CD14-positive monocyte (primary cell): ENCODE measurements at regions not wholly inside any gene's neighbourhood (a gene's known extent, or its start where the extent isn't known, plus 50 kb on each side); places are given as distances from the start of the nearest gene placed in this dataset.
A peak's percentile ranks its signal among the peaks of the same experiment; 100 is the strongest.

Experiments used
- DNase-seq, 3 donors: peaks; one replicate each; pipeline ENCODE4 v3.0.0-alpha.2; 2011 to 2022
- H2AFZ ChIP-seq: 2 replicates; pipeline ENCODE4 v1.6.0; 2012; ENCODE audit warnings: mild to moderate bottlenecking, low read depth, low read length, inconsistent platforms; ENCODE audit not compliant: insufficient read depth, poor library complexity, severe bottlenecking
- H3K27ac ChIP-seq, 2 donors: 1 replicate in 1 of 2; 2 replicates in 1 of 2; pipeline ENCODE4 v1.5.1; 2012 to 2013; ENCODE audit warnings: low read length in 2 of 2, control low read depth in 1 of 2, inconsistent platforms in 1 of 2, low read depth in 1 of 2, mild to moderate bottlenecking in 1 of 2
- H3K27me3 ChIP-seq, 2 donors: one replicate each; pipeline versions ENCODE4 v1.6.0 to v1.6.1; 2011 to 2013; ENCODE audit warnings: low read length in 2 of 2; ENCODE audit not compliant: control insufficient read depth in 2 of 2, insufficient read depth in 2 of 2
- H3K36me3 ChIP-seq, 2 donors: replicated peaks in 1 of 2; 1 replicate in 1 of 2; 2 replicates in 1 of 2; pipeline versions ENCODE4 v1.5.1 to v1.6.1; 2012 to 2013; ENCODE audit warnings: low read length in 2 of 2, control low read depth in 1 of 2, inconsistent platforms in 1 of 2, mild to moderate bottlenecking in 1 of 2; ENCODE audit not compliant: insufficient read depth in 2 of 2, control insufficient read depth in 1 of 2
- H3K4me1 ChIP-seq, 2 donors: 1 replicate in 1 of 2; 2 replicates in 1 of 2; pipeline versions ENCODE4 v1.5.1 to v1.6.1; 2012 to 2013; ENCODE audit warnings: low read length in 2 of 2, control low read depth in 1 of 2, inconsistent platforms in 1 of 2, mild to moderate bottlenecking in 1 of 2, moderate library complexity in 1 of 2; ENCODE audit not compliant: insufficient read depth in 2 of 2, control insufficient read depth in 1 of 2
- H3K4me2 ChIP-seq: replicated peaks from 2 replicates; pipeline ENCODE3; 2012; ENCODE audit warnings: low read length, moderate library complexity, mild to moderate bottlenecking; ENCODE audit not compliant: poor library complexity, severe bottlenecking; ENCODE audit errors: extremely low read depth
- H3K4me3 ChIP-seq, 3 experiments: fragments of 200-600 bp in 1 of 3; sonication (generic) in 1 of 3; replicated peaks in 1 of 3; 1 replicate in 2 of 3; 2 replicates in 1 of 3; pipeline ENCODE4 v1.5.1; 2011 to 2013; ENCODE audit warnings: low read length in 3 of 3, mild to moderate bottlenecking in 3 of 3, control low read depth in 2 of 3, low read depth in 2 of 3, inconsistent platforms in 1 of 3, moderate library complexity in 1 of 3
- H3K79me2 ChIP-seq: 2 replicates; pipeline ENCODE4 v1.6.0; 2012; ENCODE audit warnings: mild to moderate bottlenecking, control low read depth, inconsistent platforms, low read length, moderate library complexity; ENCODE audit not compliant: insufficient read depth
- H3K9ac ChIP-seq: 2 replicates; pipeline ENCODE4 v1.6.0; 2017; ENCODE audit warnings: low read length, mild to moderate bottlenecking; ENCODE audit not compliant: insufficient read depth, poor library complexity, severe bottlenecking
- H3K9me3 ChIP-seq, 2 donors: replicated peaks in 1 of 2; 1 replicate in 1 of 2; 2 replicates in 1 of 2; pipeline versions ENCODE4 v1.5.1 to v1.6.1; 2012 to 2013; ENCODE audit warnings: low read length in 2 of 2, control low read depth in 1 of 2; ENCODE audit not compliant: control insufficient read depth in 1 of 2, insufficient read depth in 1 of 2
- H4K20me1 ChIP-seq: 2 replicates; pipeline ENCODE4 v1.6.0; 2012; ENCODE audit warnings: mild to moderate bottlenecking, low read length, control low read depth, moderate library complexity; ENCODE audit not compliant: insufficient read depth
- H3K27ac Mint-ChIP-seq, 7 donors: one replicate each; pipeline ENCODE4 v1.8.0; 2020; ENCODE audit warnings: mild to moderate bottlenecking in 7 of 7, mixed read lengths in 7 of 7, moderate library complexity in 6 of 7, inconsistent platforms in 2 of 7
- H3K27me3 Mint-ChIP-seq, 3 donors: one replicate each; pipeline ENCODE4 v1.8.0; 2021 to 2022; ENCODE audit warnings: low read depth in 3 of 3, mild to moderate bottlenecking in 3 of 3, mixed read lengths in 3 of 3, moderate library complexity in 3 of 3, inconsistent platforms in 1 of 3
- H3K36me3 Mint-ChIP-seq, 2 donors: one replicate each; pipeline ENCODE4 v1.8.0; 2020; ENCODE audit warnings: mixed read lengths in 2 of 2, inconsistent platforms in 1 of 2, mild to moderate bottlenecking in 1 of 2
- H3K4me1 Mint-ChIP-seq: one replicate; pipeline ENCODE4 v1.8.0; 2020; ENCODE audit warnings: mild to moderate bottlenecking, mixed read lengths
- H3K4me3 Mint-ChIP-seq, 2 donors: one replicate each; pipeline ENCODE4 v1.8.0; 2020; ENCODE audit warnings: mild to moderate bottlenecking in 2 of 2, mixed read lengths in 2 of 2, moderate library complexity in 1 of 2
- H3K9me3 Mint-ChIP-seq, 7 donors: one replicate each; pipeline ENCODE4 v1.8.0; 2020 to 2022; ENCODE audit warnings: mixed read lengths in 7 of 7, mild to moderate bottlenecking in 6 of 7, moderate library complexity in 6 of 7, inconsistent platforms in 2 of 7
- WGBS: methylation state at CpG from one replicate; pipeline ENCODE4 v1.1.5; 2013; ENCODE audit warnings: missing lambda C conversion rate; ENCODE audit not compliant: insufficient coverage; 5-methylcytosine and 5-hydroxymethylcytosine counted together
- intact Hi-C, 2 donors: fragments of 100-400 bp; cut with micrococcal nuclease; formaldehyde crosslinking; loops; one replicate each; pipeline versions ENCODE4 v1.15.0 to v1.15.1; 2023
- TF ChIP-seq, protein P1 (sequence below): fragments of 200-600 bp; IDR thresholded peaks from one replicate; pipeline ENCODE4 v1.8.0; 2022; ENCODE audit warnings: antibody characterized with exemption, mild to moderate bottlenecking

- Histone ChIP-seq H3K4me2 (no peak overlapping the region), H3K27me3 (no peaks in the 10 kb centered on the region), H3K4me1 (peaks cover 71 to 72% of the 10 kb centered on the region in 2 donors), H3K4me3 (peak overlapping the region in 1 of 3 experiments; percentile 5), H4K20me1 (no peaks in the 10 kb centered on the region), H3K9me3 (no peaks in the 10 kb centered on the region), H2AFZ (no peak overlapping the region), H3K27ac (peak overlapping the region in 1 of 2 donors; percentile 81), H3K36me3 (no peaks in the 10 kb centered on the region), H3K79me2 (no peaks in the 10 kb centered on the region), H3K9ac (no peak overlapping the region)
- H3K27ac Mint-ChIP-seq: peak overlapping the region in 6 of 7 donors; percentile 42 to 79 (median 65)
- H3K36me3 Mint-ChIP-seq: no peaks in the 10 kb centered on the region
- 20% methylated on average over 8 of the region's 10 CpGs for WGBS
- TF ChIP-seq, protein P1, sequence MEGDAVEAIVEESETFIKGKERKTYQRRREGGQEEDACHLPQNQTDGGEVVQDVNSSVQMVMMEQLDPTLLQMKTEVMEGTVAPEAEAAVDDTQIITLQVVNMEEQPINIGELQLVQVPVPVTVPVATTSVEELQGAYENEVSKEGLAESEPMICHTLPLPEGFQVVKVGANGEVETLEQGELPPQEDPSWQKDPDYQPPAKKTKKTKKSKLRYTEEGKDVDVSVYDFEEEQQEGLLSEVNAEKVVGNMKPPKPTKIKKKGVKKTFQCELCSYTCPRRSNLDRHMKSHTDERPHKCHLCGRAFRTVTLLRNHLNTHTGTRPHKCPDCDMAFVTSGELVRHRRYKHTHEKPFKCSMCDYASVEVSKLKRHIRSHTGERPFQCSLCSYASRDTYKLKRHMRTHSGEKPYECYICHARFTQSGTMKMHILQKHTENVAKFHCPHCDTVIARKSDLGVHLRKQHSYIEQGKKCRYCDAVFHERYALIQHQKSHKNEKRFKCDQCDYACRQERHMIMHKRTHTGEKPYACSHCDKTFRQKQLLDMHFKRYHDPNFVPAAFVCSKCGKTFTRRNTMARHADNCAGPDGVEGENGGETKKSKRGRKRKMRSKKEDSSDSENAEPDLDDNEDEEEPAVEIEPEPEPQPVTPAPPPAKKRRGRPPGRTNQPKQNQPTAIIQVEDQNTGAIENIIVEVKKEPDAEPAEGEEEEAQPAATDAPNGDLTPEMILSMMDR: no peak
- H3K4me1 Mint-ChIP-seq: peaks cover 66% of the 10 kb centered on the region
- intact Hi-C loops: loop anchor here in 1 of 2 donors (5.0 kb wide), 1 partner anchor 37 kb away; no protein-coding TSS in a partner anchor
- H3K27me3 Mint-ChIP-seq: no peaks in the 10 kb centered on the region
- DNase-seq: peak in 2 of 3 donors; percentile 45 to 68
- H3K4me3 Mint-ChIP-seq: no peak overlapping the region
- H3K9me3 Mint-ChIP-seq: peaks cover 0 to 2% (median 0%) of the 10 kb centered on the region in 7 donors
These were observed 206.9 kb downstream of the PTEN start for GRCh38 chr10:88070080-88070880.

- H3K4me3 Mint-ChIP-seq: peak overlapping the region; percentile 53 to 62
- Histone ChIP-seq H2AFZ (peak overlapping the region; percentile 37), H3K4me3 (peak overlapping the region in 1 of 3 experiments; percentile 43), H3K4me2 (peak overlapping the region; percentile 48), H4K20me1 (no peaks in the 10 kb centered on the region), H3K9ac (no peak overlapping the region), H3K36me3 (no peaks in the 10 kb centered on the region), H3K27me3 (no peaks in the 10 kb centered on the region), H3K4me1 (peaks cover 66 to 67% of the 10 kb centered on the region in 2 donors), H3K27ac (peak overlapping the region; percentile 62 to 81), H3K9me3 (no peaks in the 10 kb centered on the region), H3K79me2 (no peaks in the 10 kb centered on the region)
- TF ChIP-seq, protein P1: no peak
- peak; percentile 48 to 68 (median 58) for DNase-seq
- H3K4me1 Mint-ChIP-seq: peaks cover 61% of the 10 kb centered on the region
- no peaks in the 10 kb centered on the region for H3K36me3 Mint-ChIP-seq
- no peaks in the 10 kb centered on the region for H3K27me3 Mint-ChIP-seq
- WGBS: 0% methylated on average over 2 of the region's 4 CpGs
- H3K27ac Mint-ChIP-seq: peak overlapping the region; percentile 72 to 94 (median 91)
- H3K9me3 Mint-ChIP-seq: peaks cover 0 to 2% (median 0%) of the 10 kb centered on the region in 7 donors
- intact Hi-C loops: loop anchor here in 1 of 2 donors (5.0 kb wide), 1 partner anchor 35 kb away; no protein-coding TSS in a partner anchor
These were observed 208.5 kb downstream of the PTEN start for GRCh38 chr10:88071879-88072278.
